CD14-positive monocyte (primary cell): ENCODE measurements at regions not wholly inside any gene's neighbourhood (a gene's known extent, or its start where the extent isn't known, plus 50 kb on each side); places are given as distances from the start of the nearest gene placed in this dataset.

Experiments used
- DNase-seq, 3 donors: peaks; one replicate each; pipeline ENCODE4 v3.0.0-alpha.2; 2011 to 2022
- H2AFZ ChIP-seq: 2 replicates; pipeline ENCODE4 v1.6.0; 2012; ENCODE audit warnings: mild to moderate bottlenecking, low read depth, low read length, inconsistent platforms; ENCODE audit not compliant: insufficient read depth, poor library complexity, severe bottlenecking
- H3K27ac ChIP-seq, 2 donors: 1 replicate in 1 of 2; 2 replicates in 1 of 2; pipeline ENCODE4 v1.5.1; 2012 to 2013; ENCODE audit warnings: low read length in 2 of 2, control low read depth in 1 of 2, inconsistent platforms in 1 of 2, low read depth in 1 of 2, mild to moderate bottlenecking in 1 of 2
- H3K27me3 ChIP-seq, 2 donors: one replicate each; pipeline versions ENCODE4 v1.6.0 to v1.6.1; 2011 to 2013; ENCODE audit warnings: low read length in 2 of 2; ENCODE audit not compliant: control insufficient read depth in 2 of 2, insufficient read depth in 2 of 2
- H3K36me3 ChIP-seq, 2 donors: replicated peaks in 1 of 2; 1 replicate in 1 of 2; 2 replicates in 1 of 2; pipeline versions ENCODE4 v1.5.1 to v1.6.1; 2012 to 2013; ENCODE audit warnings: low read length in 2 of 2, control low read depth in 1 of 2, inconsistent platforms in 1 of 2, mild to moderate bottlenecking in 1 of 2; ENCODE audit not compliant: insufficient read depth in 2 of 2, control insufficient read depth in 1 of 2
- H3K4me1 ChIP-seq, 2 donors: 1 replicate in 1 of 2; 2 replicates in 1 of 2; pipeline versions ENCODE4 v1.5.1 to v1.6.1; 2012 to 2013; ENCODE audit warnings: low read length in 2 of 2, control low read depth in 1 of 2, inconsistent platforms in 1 of 2, mild to moderate bottlenecking in 1 of 2, moderate library complexity in 1 of 2; ENCODE audit not compliant: insufficient read depth in 2 of 2, control insufficient read depth in 1 of 2
- H3K4me2 ChIP-seq: replicated peaks from 2 replicates; pipeline ENCODE3; 2012; ENCODE audit warnings: low read length, moderate library complexity, mild to moderate bottlenecking; ENCODE audit not compliant: poor library complexity, severe bottlenecking; ENCODE audit errors: extremely low read depth
- H3K4me3 ChIP-seq, 3 experiments: fragments of 200-600 bp in 1 of 3; sonication (generic) in 1 of 3; replicated peaks in 1 of 3; 1 replicate in 2 of 3; 2 replicates in 1 of 3; pipeline ENCODE4 v1.5.1; 2011 to 2013; ENCODE audit warnings: low read length in 3 of 3, mild to moderate bottlenecking in 3 of 3, control low read depth in 2 of 3, low read depth in 2 of 3, inconsistent platforms in 1 of 3, moderate library complexity in 1 of 3
- H3K79me2 ChIP-seq: 2 replicates; pipeline ENCODE4 v1.6.0; 2012; ENCODE audit warnings: mild to moderate bottlenecking, control low read depth, inconsistent platforms, low read length, moderate library complexity; ENCODE audit not compliant: insufficient read depth
- H3K9ac ChIP-seq: 2 replicates; pipeline ENCODE4 v1.6.0; 2017; ENCODE audit warnings: low read length, mild to moderate bottlenecking; ENCODE audit not compliant: insufficient read depth, poor library complexity, severe bottlenecking
- H3K9me3 ChIP-seq, 2 donors: replicated peaks in 1 of 2; 1 replicate in 1 of 2; 2 replicates in 1 of 2; pipeline versions ENCODE4 v1.5.1 to v1.6.1; 2012 to 2013; ENCODE audit warnings: low read length in 2 of 2, control low read depth in 1 of 2; ENCODE audit not compliant: control insufficient read depth in 1 of 2, insufficient read depth in 1 of 2
- H4K20me1 ChIP-seq: 2 replicates; pipeline ENCODE4 v1.6.0; 2012; ENCODE audit warnings: mild to moderate bottlenecking, low read length, control low read depth, moderate library complexity; ENCODE audit not compliant: insufficient read depth
- H3K27ac Mint-ChIP-seq, 7 donors: one replicate each; pipeline ENCODE4 v1.8.0; 2020; ENCODE audit warnings: mild to moderate bottlenecking in 7 of 7, mixed read lengths in 7 of 7, moderate library complexity in 6 of 7, inconsistent platforms in 2 of 7
- H3K27me3 Mint-ChIP-seq, 3 donors: one replicate each; pipeline ENCODE4 v1.8.0; 2021 to 2022; ENCODE audit warnings: low read depth in 3 of 3, mild to moderate bottlenecking in 3 of 3, mixed read lengths in 3 of 3, moderate library complexity in 3 of 3, inconsistent platforms in 1 of 3
- H3K36me3 Mint-ChIP-seq, 2 donors: one replicate each; pipeline ENCODE4 v1.8.0; 2020; ENCODE audit warnings: mixed read lengths in 2 of 2, inconsistent platforms in 1 of 2, mild to moderate bottlenecking in 1 of 2
- H3K4me1 Mint-ChIP-seq: one replicate; pipeline ENCODE4 v1.8.0; 2020; ENCODE audit warnings: mild to moderate bottlenecking, mixed read lengths
- H3K4me3 Mint-ChIP-seq, 2 donors: one replicate each; pipeline ENCODE4 v1.8.0; 2020; ENCODE audit warnings: mild to moderate bottlenecking in 2 of 2, mixed read lengths in 2 of 2, moderate library complexity in 1 of 2
- H3K9me3 Mint-ChIP-seq, 7 donors: one replicate each; pipeline ENCODE4 v1.8.0; 2020 to 2022; ENCODE audit warnings: mixed read lengths in 7 of 7, mild to moderate bottlenecking in 6 of 7, moderate library complexity in 6 of 7, inconsistent platforms in 2 of 7
- CTCF ChIP-seq: fragments of 200-600 bp; IDR thresholded peaks from one replicate; pipeline ENCODE4 v1.8.0; 2022; ENCODE audit warnings: antibody characterized with exemption, mild to moderate bottlenecking
- WGBS: methylation state at CpG from one replicate; pipeline ENCODE4 v1.1.5; 2013; ENCODE audit warnings: missing lambda C conversion rate; ENCODE audit not compliant: insufficient coverage; 5-methylcytosine and 5-hydroxymethylcytosine counted together
- intact Hi-C, 2 donors: fragments of 100-400 bp; cut with micrococcal nuclease; formaldehyde crosslinking; loops; one replicate each; pipeline versions ENCODE4 v1.15.0 to v1.15.1; 2023

- WGBS = no CpG with 5 or more reads among the region's 2 CpGs
- Histone ChIP-seq H3K4me2 (no peak overlapping the region), H3K4me1 (peaks cover 6 to 15% of the 10 kb centered on the region in 2 donors), H3K36me3 (no peaks in the 10 kb centered on the region), H3K9ac (no peak overlapping the region), H3K79me2 (no peaks in the 10 kb centered on the region), H4K20me1 (no peaks in the 10 kb centered on the region), H3K4me3 (no peak overlapping the region), H3K9me3 (no peaks in the 10 kb centered on the region), H3K27me3 (no peaks in the 10 kb centered on the region), H2AFZ (no peak overlapping the region), H3K27ac (peak overlapping the region in 1 of 2 donors; percentile 11)
- H3K27ac Mint-ChIP-seq = peak overlapping the region in 1 of 7 donors; percentile 58
- no peaks in the 10 kb centered on the region for H3K36me3 Mint-ChIP-seq
- H3K4me1 Mint-ChIP-seq = peaks cover 19% of the 10 kb centered on the region
- no peak overlapping the region for H3K4me3 Mint-ChIP-seq
- peaks cover 0 to 2% (median 1%) of the 10 kb centered on the region in 3 donors for H3K27me3 Mint-ChIP-seq
- DNase-seq = peak; percentile 47 to 76 (median 59)
- no peak for TF ChIP-seq CTCF
- peaks cover 0 to 2% (median 0%) of the 10 kb centered on the region in 7 donors for H3K9me3 Mint-ChIP-seq
- intact Hi-C loops = loop anchor here in 1 of 2 donors (10.0 kb wide), 2 partner anchors 47 to 97 kb away; partner anchors contain the start of gene CCSER1
Observed at GRCh38 chr4:90027565-90027964, 99.6 kb upstream of the CCSER1 start.

- Histone ChIP-seq H4K20me1 (no peaks in the 10 kb centered on the region), H3K9ac (no peak overlapping the region), H3K4me2 (no peak overlapping the region), H3K4me1 (peaks cover 6 to 15% of the 10 kb centered on the region in 2 donors), H3K27ac (no peak overlapping the region), H3K9me3 (no peaks in the 10 kb centered on the region), H3K27me3 (no peaks in the 10 kb centered on the region), H3K79me2 (no peaks in the 10 kb centered on the region), H2AFZ (no peak overlapping the region), H3K4me3 (no peak overlapping the region), H3K36me3 (no peaks in the 10 kb centered on the region)
- Mint-ChIP-seq H3K4me3 (no peak overlapping the region), H3K27me3 (peaks cover 0 to 2% (median 1%) of the 10 kb centered on the region in 3 donors), H3K27ac (peak overlapping the region in 1 of 7 donors; percentile 6), H3K4me1 (peaks cover 13% of the 10 kb centered on the region), H3K36me3 (no peaks in the 10 kb centered on the region), H3K9me3 (peaks cover 0 to 2% (median 0%) of the 10 kb centered on the region in 7 donors)
- intact Hi-C loops = loop anchor here in 1 of 2 donors (10.0 kb wide), 2 partner anchors 46 to 96 kb away; partner anchors contain the start of gene CCSER1
- no peak for DNase-seq
- WGBS = no CpG with 5 or more reads among the region's 2 CpGs
- no peak for TF ChIP-seq CTCF
Observed at GRCh38 chr4:90028460-90028859, 98.7 kb upstream of the CCSER1 start.
